ENCODE measurements at regions not wholly inside any gene's neighbourhood (a gene's known extent, or its start where the extent isn't known, plus 50 kb on each side); places are given as distances from the start of the nearest gene placed in this dataset.

DNA sequence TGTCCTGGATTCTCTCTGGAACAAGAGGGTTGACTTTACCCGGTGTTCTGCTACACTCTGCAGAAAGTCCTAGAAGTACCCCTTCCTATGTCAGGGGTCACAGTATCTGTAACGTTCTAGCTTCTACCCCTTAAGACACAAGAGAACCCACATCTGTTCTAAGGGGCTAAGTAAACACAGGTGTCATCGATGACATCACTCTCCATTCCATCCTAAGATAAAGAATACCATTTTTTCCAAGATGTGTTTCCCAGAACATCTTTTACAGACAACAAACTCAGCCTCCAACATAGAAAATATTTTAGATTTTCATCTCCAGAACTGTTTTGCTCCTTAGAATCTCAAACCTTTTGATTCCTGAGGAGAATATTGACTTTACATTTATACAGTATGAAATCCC is 239.1 kb downstream of the TRIB2 start:
- Histone ChIP-seq H3K79me2 (ENCODE audit: insufficient read depth, low read length) (no peaks in the 10 kb centered on the region), H3K4me2 (ENCODE audit: low read depth, low read length) (no peak overlapping the region), H3K36me3 (replicated peaks in 1 of 2; ENCODE audit: control insufficient read depth in 1 of 2, insufficient read depth in 2 of 2, low read length in 2 of 2) (no peaks in the 10 kb centered on the region), H3K9me3 (ENCODE audit: low read length) (no peaks in the 10 kb centered on the region), H4K20me1 (ENCODE audit: insufficient read depth, low read length) (no peaks in the 10 kb centered on the region), H3K27me3 (ENCODE audit: control insufficient read depth in 1 of 2, insufficient read depth in 2 of 2, low read length in 2 of 2) (no peaks in the 10 kb centered on the region), H3K9ac (ENCODE audit: insufficient read depth, low read depth, low read length) (no peak overlapping the region), H3K27ac (ENCODE audit: extremely low read length, insufficient read depth, low read length) (no peak overlapping the region), H3K4me3 (replicated peaks in 1 of 3; ENCODE audit: insufficient read depth in 1 of 3, low read depth in 2 of 3, low read length in 3 of 3) (no peak overlapping the region), H3K4me1 (ENCODE audit: insufficient read depth, low read length) (no peaks in the 10 kb centered on the region), H2AFZ (ENCODE audit: low read length) (no peak overlapping the region)
- ATAC-seq (no peak), DNase-seq (ENCODE audit: low spot score) (no peak), FAIRE-seq (no peak)
- TF ChIP-seq, protein P1, sequence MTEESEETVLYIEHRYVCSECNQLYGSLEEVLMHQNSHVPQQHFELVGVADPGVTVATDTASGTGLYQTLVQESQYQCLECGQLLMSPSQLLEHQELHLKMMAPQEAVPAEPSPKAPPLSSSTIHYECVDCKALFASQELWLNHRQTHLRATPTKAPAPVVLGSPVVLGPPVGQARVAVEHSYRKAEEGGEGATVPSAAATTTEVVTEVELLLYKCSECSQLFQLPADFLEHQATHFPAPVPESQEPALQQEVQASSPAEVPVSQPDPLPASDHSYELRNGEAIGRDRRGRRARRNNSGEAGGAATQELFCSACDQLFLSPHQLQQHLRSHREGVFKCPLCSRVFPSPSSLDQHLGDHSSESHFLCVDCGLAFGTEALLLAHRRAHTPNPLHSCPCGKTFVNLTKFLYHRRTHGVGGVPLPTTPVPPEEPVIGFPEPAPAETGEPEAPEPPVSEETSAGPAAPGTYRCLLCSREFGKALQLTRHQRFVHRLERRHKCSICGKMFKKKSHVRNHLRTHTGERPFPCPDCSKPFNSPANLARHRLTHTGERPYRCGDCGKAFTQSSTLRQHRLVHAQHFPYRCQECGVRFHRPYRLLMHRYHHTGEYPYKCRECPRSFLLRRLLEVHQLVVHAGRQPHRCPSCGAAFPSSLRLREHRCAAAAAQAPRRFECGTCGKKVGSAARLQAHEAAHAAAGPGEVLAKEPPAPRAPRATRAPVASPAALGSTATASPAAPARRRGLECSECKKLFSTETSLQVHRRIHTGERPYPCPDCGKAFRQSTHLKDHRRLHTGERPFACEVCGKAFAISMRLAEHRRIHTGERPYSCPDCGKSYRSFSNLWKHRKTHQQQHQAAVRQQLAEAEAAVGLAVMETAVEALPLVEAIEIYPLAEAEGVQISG (CRISPR knock-in tag; IDR thresholded peaks at IDR 0.05): no peak
- TF ChIP-seq CREB1 (IDR thresholded peaks at IDR 0.05) (peak; percentile 75), CREB1 (CRISPR knock-in tag; IDR thresholded peaks at IDR 0.05) (no peak), NFKBIZ (CRISPR knock-in tag; IDR thresholded peaks at IDR 0.05) (no peak), ETV5 (CRISPR knock-in tag; IDR thresholded peaks at IDR 0.05; ENCODE audit: borderline replicate concordance) (no peak), ATF7 (IDR thresholded peaks at IDR 0.05) (peak; percentile 59), ATF7 (CRISPR knock-in tag; IDR thresholded peaks at IDR 0.05) (no peak)
- BruUV-seq (replicated peaks): no TSS peak
- in situ Hi-C loops (cut with HindIII; ENCODE audit: extremely low pct_ligation_motif_present, low pct_unique_long_range_greater_than_20kb) (no loop called here), intact Hi-C loops (cut with micrococcal nuclease; ENCODE audit: unreplicated experiment) (no loop called here)
- ChIA-PET CTCF (ENCODE audit: low intra/inter-chr PET ratio, low total read pairs) (no interaction called here), POLR2A (no interaction called here)
- WGBS (ENCODE audit: low lambda C conversion rate): 11% methylated on average over 3 of the region's 3 CpGs

DNA sequence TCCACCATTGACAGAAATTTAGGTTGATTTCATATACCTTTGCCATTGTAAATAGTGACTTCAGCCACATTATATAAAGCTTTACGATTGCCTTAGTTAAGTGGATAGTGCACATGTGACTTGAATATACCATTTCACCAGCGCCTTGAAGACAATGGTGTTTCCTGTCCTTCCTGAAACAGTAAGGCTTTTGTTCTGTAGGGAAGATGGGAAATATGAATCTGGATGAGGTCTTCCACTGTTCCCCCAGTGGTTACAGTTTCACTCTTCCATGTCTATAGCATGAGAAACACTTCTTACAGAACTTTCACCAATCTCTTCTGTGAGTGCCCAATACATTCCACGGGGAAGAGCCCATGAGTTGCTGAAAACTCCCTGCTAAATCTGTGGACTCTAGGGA is 240.5 kb downstream of the TRIB2 start:
- H3K27me3 ChIP-seq (ENCODE audit: control insufficient read depth in 1 of 2, insufficient read depth in 2 of 2, low read length in 2 of 2): no peaks in the 10 kb centered on the region
- no peak for FAIRE-seq
- POLR2A ChIA-PET: no interaction called here

More for the DNA sequence above, 240.5 kb downstream of the TRIB2 start:
- Histone ChIP-seq H3K4me1 (ENCODE audit: insufficient read depth, low read length) (no peaks in the 10 kb centered on the region), H2AFZ (ENCODE audit: low read length) (no peak overlapping the region), H3K9me3 (ENCODE audit: low read length) (no peaks in the 10 kb centered on the region), H3K9ac (ENCODE audit: insufficient read depth, low read depth, low read length) (no peak overlapping the region), H4K20me1 (ENCODE audit: insufficient read depth, low read length) (no peaks in the 10 kb centered on the region), H3K36me3 (replicated peaks in 1 of 2; ENCODE audit: control insufficient read depth in 1 of 2, insufficient read depth in 2 of 2, low read length in 2 of 2) (no peaks in the 10 kb centered on the region), H3K4me2 (ENCODE audit: low read depth, low read length) (no peak overlapping the region), H3K27ac (ENCODE audit: extremely low read length, insufficient read depth, low read length) (no peak overlapping the region), H3K4me3 (replicated peaks in 1 of 3; ENCODE audit: insufficient read depth in 1 of 3, low read depth in 2 of 3, low read length in 3 of 3) (no peak overlapping the region), H3K79me2 (ENCODE audit: insufficient read depth, low read length) (no peaks in the 10 kb centered on the region)
- CTCF ChIA-PET (ENCODE audit: low intra/inter-chr PET ratio, low total read pairs): no interaction called here
- intact Hi-C loops (cut with micrococcal nuclease; ENCODE audit: unreplicated experiment): no loop called here
- no TSS peak for BruUV-seq (replicated peaks)
- no peak for DNase-seq (ENCODE audit: low spot score)
- ATAC-seq: no peak
- no peak for TF ChIP-seq ZFP90 (CRISPR knock-in tag; IDR thresholded peaks at IDR 0.05; ENCODE audit: borderline replicate concordance)
- no peak for TF ChIP-seq ZNF317 (CRISPR knock-in tag; IDR thresholded peaks at IDR 0.05)
- TF ChIP-seq ZNF274 (CRISPR knock-in tag; IDR thresholded peaks at IDR 0.05): no peak
- TF ChIP-seq, protein P2, sequence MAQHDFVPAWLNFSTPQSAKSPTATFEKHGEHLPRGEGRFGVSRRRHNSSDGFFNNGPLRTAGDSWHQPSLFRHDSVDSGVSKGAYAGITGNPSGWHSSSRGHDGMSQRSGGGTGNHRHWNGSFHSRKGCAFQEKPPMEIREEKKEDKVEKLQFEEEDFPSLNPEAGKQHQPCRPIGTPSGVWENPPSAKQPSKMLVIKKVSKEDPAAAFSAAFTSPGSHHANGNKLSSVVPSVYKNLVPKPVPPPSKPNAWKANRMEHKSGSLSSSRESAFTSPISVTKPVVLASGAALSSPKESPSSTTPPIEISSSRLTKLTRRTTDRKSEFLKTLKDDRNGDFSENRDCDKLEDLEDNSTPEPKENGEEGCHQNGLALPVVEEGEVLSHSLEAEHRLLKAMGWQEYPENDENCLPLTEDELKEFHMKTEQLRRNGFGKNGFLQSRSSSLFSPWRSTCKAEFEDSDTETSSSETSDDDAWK (CRISPR knock-in tag; IDR thresholded peaks at IDR 0.05): no peak
- TF ChIP-seq, protein P3, sequence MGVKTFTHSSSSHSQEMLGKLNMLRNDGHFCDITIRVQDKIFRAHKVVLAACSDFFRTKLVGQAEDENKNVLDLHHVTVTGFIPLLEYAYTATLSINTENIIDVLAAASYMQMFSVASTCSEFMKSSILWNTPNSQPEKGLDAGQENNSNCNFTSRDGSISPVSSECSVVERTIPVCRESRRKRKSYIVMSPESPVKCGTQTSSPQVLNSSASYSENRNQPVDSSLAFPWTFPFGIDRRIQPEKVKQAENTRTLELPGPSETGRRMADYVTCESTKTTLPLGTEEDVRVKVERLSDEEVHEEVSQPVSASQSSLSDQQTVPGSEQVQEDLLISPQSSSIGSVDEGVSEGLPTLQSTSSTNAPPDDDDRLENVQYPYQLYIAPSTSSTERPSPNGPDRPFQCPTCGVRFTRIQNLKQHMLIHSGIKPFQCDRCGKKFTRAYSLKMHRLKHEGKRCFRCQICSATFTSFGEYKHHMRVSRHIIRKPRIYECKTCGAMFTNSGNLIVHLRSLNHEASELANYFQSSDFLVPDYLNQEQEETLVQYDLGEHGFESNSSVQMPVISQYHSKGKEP (CRISPR knock-in tag; IDR thresholded peaks at IDR 0.05): no peak
- TF ChIP-seq ZFY (CRISPR knock-in tag; IDR thresholded peaks at IDR 0.05): no peak
- in situ Hi-C loops (cut with HindIII; ENCODE audit: extremely low pct_ligation_motif_present, low pct_unique_long_range_greater_than_20kb): no loop called here
- 20% methylated on average over 3 of the region's 3 CpGs for WGBS (ENCODE audit: low lambda C conversion rate)

Measured in HepG2 (cell line).